Anterior cingulate cortex (tissue), 58 donors: ENCODE measurements at regions not wholly inside any gene's neighbourhood (a gene's known extent, or its start where the extent isn't known, plus 50 kb on each side); places are given as distances from the start of the nearest gene placed in this dataset.

Experiments
- DNase-seq, 58 donors: peaks; one replicate each; lab custom pipeline; 2025; lab: John Stamatoyannopoulos, UW

- DNase-seq, result no peak
Observed at GRCh38 chr2:64704161-64704560, 50.4 kb upstream of the SERTAD2 start.

- no peak for DNase-seq
Observed at GRCh38 chr2:64704996-64705395, 51.3 kb upstream of the SERTAD2 start.

GRCh38 chr2:64707276-64707675 is 53.6 kb upstream of the SERTAD2 start:
- no peak for DNase-seq

GRCh38 chr2:64708829-64709228 is 55.1 kb upstream of the SERTAD2 start:
- no peak for DNase-seq

- no peak for DNase-seq
Observed at GRCh38 chr2:64711252-64711800, 57.6 kb upstream of the SERTAD2 start.

GRCh38 chr2:64713686-64714085 is 60.0 kb upstream of the SERTAD2 start:
- DNase-seq, result no peak

- peak in 21 of 58 donors; percentile 7 to 68 (median 26) for DNase-seq
Observed at GRCh38 chr2:64716569-64716968, 62.9 kb upstream of the SERTAD2 start.

- peak in 1 of 58 donors; percentile 9 for DNase-seq
Observed at GRCh38 chr2:64718250-64718885, 64.7 kb upstream of the SERTAD2 start.

GRCh38 chr2:64720535-64721319 is 67.0 kb upstream of the SERTAD2 start:
- DNase-seq, result no peak

GRCh38 chr2:64721320-64721623 is 67.6 kb upstream of the SERTAD2 start:
- no peak for DNase-seq

- no peak for DNase-seq
Observed at GRCh38 chr2:64722291-64723044, 68.8 kb upstream of the SERTAD2 start.

- no peak for DNase-seq
Observed at GRCh38 chr2:64727013-64727767, 73.5 kb upstream of the SERTAD2 start.

- no peak for DNase-seq
Observed at GRCh38 chr2:64727843-64728463, 74.2 kb upstream of the SERTAD2 start.

- DNase-seq, result peak in 35 of 58 donors; percentile 15 to 81 (median 42)
Observed at GRCh38 chr2:64730551-64731262, 77.0 kb upstream of the SERTAD2 start.

GRCh38 chr2:64731263-64731643 is 77.5 kb upstream of the SERTAD2 start:
- no peak for DNase-seq

- no peak for DNase-seq
Observed at GRCh38 chr2:64731746-64732145, 78.0 kb upstream of the SERTAD2 start.

- DNase-seq, result no peak
Observed at GRCh38 chr2:64732146-64732545, 78.4 kb upstream of the SERTAD2 start.

- DNase-seq, result no peak
Observed at GRCh38 chr2:64735504-64735903, 81.8 kb upstream of the SERTAD2 start.

GRCh38 chr2:64737547-64737946 is 83.8 kb upstream of the SERTAD2 start:
- DNase-seq, result no peak
